ENCODE measurements at regions not wholly inside any gene's neighbourhood (a gene's known extent, or its start where the extent isn't known, plus 50 kb on each side); places are given as distances from the start of the nearest gene placed in this dataset.

DNA sequence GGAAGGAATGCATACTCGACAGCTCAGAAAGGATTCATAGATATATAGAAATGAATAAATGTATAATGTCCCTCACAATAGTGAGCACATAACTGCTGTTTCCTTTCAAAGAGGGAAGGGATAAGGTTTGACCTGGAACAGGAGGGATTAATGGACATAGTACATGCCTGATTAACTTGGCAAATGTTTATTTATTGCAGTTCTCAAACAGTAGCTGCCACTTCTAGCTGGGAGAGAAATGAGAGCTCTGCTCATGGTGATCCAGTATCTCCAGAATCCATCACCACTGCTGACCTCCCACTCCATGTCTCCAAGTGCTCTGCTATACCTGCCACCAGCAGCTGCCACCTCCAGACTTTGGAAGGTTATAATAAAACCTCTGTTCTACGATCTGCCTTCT, 108.1 kb downstream of the LRIG3 start:
- DNase-seq = no peak

DNA sequence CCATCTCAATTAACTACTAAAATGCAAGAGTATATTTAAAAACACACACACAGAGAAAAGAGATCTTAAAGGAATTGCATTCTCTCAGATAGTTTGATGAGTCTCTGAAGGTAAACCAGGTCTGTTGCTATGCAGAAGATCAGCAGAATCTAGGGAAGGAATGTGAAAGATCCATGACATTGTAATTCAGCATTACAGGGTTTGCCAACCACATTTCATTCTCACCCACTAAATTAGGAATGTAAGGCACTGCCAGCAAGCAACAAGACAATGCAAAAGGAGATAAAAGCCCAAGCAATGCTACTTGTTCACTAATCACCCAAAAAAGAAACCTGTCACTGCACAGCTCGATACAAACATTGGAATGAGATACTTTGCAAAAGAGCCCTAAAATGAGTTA, 106.3 kb downstream of the LRIG3 start:
- no peak for DNase-seq

DNA sequence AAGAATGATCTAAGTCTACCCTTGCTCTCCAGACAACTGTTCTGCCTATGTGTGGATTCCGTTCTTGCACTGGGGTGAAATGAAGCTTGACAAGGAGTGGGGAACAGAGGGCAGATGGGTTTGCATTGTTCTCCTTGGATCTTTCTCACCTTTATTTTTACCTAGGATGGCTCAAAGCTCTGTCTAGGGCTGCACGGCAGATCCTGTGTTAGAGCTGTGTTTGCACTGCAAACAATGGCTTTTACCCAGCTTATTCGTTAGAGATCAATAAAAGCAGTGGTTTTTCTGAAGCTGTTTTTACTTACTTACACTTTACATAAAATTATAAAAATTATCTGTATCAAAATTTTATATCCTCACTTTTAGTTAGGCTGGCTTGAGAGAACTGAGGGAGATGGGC, 105.1 kb downstream of the LRIG3 start:
- DNase-seq = no peak

DNA sequence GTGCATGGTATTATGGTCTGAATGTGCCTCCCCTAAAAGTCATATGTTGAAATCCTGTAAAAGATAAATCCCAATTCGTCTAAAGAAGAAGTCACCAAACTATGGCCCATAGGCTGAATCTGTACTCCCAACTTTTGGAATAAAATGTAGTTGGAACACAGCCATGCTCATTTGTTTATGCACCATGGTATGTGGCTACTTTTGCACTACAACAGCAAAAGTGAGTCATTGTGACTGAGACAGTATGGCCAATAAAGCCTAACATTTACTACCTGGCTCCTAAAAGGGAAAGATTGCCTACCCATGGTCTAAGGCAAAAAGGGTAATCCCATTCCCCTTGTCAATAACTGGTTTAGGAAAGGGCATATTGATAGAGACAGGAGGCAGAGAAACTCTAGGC, 101.8 kb downstream of the LRIG3 start:
- no peak for DNase-seq

DNA sequence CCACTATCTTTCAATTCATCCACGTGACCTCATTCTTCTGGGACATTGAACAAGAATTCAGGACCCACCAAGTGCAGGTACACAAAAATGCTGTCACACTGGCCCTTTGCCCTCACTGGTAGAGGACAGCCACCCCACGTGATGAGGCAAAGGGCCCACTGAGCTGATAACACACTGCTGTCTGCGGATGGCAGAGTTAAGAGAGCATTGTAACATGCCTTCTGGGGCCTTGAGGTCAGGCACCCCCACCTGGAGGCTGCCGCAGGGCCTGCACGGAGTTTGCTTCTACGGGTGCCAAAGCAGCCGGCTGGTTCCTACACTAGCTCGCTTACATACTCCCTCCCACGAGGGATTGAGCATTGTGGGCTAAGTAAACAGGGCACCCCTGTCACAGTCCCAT, 101.0 kb downstream of the LRIG3 start:
- DNase-seq = no peak

DNA sequence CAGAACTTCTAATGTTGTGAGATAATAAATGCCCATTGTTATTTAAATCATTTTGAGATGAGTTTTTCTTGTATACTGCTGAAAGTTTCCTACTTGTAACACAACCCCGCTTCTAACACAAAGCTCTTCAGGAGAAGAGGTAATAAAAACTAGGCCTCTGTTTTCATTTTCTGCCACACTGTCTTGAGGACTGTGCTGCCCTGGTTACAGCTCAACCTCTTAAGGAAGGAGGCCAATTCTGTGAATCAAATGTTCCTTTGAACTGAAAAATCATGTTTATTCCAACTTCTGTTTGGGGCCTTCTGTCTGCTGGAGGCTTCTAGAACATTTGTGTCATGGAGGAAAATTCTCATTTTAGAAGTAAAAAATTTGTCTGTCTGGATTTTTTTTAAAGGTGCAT, 100.3 kb downstream of the LRIG3 start:
- no peak for DNase-seq

All from inflammatory macrophage treated with lipopolysaccharide for 4 hours (primary cell).